ENCODE measurements at regions not wholly inside any gene's neighbourhood (a gene's known extent, or its start where the extent isn't known, plus 50 kb on each side); places are given as distances from the start of the nearest gene placed in this dataset.

DNA sequence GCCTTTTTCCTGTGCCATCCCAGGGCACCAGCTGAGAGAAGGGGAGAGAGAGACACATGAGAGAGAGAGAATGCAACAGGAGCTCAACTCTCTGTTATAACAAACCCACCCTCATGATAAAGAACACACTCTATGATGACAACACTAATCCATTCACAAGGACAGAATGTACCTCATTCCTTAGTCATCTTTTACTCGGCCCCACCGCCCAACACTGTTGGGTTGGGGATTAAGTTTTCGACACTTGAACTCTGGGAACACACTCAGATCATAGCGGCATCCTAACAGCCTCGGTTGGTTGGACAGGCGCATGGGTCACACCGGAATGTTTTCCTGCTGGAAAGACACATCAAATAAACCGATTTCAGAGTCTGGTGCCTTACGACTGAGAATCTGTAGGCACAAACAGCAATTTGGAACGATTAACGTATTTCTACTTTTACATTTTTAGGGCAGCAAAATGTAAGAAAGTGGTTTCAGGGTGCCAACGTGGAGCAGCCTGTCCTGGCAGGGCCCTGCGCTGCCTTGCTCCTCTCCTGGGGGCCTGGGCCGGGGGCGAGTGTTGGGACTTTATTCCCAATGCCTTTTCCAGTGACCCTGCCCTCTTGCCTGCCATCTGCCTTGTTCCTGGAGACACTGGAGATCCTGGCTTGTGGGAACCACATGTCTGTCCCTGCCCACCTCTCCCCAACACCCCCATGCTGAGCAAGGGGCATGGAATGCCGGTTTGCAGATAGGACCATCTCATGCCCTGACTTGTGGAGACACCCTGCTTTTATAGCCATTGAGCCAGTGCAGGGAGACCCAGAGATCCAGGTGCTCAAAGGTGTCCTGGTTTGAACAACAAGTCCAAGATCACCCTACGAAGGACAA, 287.0 kb downstream of the TCERG1L start:
- H3K4me3 ChIP-seq (ENCODE audit: low read depth, low read length) = no peak overlapping the region
- TF ChIP-seq, protein P1, sequence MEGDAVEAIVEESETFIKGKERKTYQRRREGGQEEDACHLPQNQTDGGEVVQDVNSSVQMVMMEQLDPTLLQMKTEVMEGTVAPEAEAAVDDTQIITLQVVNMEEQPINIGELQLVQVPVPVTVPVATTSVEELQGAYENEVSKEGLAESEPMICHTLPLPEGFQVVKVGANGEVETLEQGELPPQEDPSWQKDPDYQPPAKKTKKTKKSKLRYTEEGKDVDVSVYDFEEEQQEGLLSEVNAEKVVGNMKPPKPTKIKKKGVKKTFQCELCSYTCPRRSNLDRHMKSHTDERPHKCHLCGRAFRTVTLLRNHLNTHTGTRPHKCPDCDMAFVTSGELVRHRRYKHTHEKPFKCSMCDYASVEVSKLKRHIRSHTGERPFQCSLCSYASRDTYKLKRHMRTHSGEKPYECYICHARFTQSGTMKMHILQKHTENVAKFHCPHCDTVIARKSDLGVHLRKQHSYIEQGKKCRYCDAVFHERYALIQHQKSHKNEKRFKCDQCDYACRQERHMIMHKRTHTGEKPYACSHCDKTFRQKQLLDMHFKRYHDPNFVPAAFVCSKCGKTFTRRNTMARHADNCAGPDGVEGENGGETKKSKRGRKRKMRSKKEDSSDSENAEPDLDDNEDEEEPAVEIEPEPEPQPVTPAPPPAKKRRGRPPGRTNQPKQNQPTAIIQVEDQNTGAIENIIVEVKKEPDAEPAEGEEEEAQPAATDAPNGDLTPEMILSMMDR (conservative IDR thresholded peaks at IDR 0.05; ENCODE audit: low read depth, low read length) = no peak
- DNase-seq (ENCODE audit: low read depth) = no peak

DNA sequence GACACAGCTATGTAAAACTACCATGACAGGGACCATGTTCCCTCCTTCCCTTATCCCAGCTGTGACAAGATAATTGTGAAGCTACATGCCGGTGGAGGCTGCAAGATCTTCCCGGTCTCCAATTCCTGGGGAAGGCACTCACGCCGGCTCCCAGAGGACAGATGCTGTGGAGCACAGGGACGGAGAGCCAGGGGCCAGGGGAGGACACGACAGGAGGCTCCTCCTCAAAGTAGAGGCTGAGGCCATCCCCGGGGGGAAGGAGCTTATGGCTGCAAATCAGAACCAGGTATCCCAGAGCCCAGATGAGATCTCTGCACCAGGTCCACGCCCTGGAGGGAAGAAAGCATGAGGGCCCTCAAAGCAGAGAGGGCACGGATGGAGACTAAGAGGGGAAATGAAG, 286.2 kb downstream of the TCERG1L start:
- DNase-seq (ENCODE audit: low read depth) = no peak
- no peak overlapping the region for H3K4me3 ChIP-seq (ENCODE audit: low read depth, low read length)
- TF ChIP-seq, protein P1 (conservative IDR thresholded peaks at IDR 0.05; ENCODE audit: low read depth, low read length) = no peak

DNA sequence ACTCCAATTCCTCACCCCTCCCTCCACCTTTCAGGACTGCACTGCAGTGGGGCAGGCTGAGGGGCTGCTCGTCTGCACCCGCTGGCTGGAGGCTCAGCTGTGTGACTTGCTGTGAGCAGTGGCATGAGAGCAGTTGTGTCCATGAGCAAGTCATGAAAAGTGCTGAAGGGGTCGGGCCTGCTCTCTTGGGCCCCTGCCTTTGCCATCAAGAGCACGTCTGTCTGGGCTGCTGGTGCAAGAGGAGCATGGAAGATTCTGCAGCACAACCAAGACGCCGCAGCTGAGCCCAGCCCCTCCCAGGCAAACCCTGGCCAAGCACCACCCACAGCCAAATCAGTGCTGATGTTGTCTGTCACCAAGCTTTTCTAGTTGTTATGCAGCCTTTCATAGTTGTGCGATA, 284.3 kb downstream of the TCERG1L start:
- DNase-seq (ENCODE audit: low read depth) = no peak
- no peak overlapping the region for H3K4me3 ChIP-seq (ENCODE audit: low read depth, low read length)
- TF ChIP-seq, protein P1 (conservative IDR thresholded peaks at IDR 0.05; ENCODE audit: low read depth, low read length) = no peak

DNA sequence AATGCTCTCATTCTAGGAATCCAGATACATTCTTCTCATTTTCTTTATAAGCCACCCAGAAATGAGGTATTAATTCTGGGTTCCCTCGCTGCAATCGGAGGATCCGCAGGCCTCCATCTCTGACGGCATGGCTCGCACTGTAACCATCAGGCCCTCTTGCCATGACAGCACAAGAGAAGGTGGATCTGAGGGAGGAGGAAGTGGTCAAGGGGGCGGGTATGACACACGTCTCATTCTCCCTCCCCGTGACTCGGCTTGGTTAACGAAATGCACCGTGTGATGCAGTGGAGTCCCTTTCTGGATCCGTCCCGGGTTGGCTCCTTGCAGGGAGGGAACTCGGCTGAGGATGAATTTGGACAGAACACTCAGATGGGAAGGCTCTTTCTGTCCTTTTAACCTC, 280.2 kb downstream of the TCERG1L start:
- H3K4me3 ChIP-seq (ENCODE audit: low read depth, low read length) = no peak overlapping the region
- DNase-seq (ENCODE audit: low read depth) = no peak
- TF ChIP-seq, protein P1 (conservative IDR thresholded peaks at IDR 0.05; ENCODE audit: low read depth, low read length) = no peak

DNA sequence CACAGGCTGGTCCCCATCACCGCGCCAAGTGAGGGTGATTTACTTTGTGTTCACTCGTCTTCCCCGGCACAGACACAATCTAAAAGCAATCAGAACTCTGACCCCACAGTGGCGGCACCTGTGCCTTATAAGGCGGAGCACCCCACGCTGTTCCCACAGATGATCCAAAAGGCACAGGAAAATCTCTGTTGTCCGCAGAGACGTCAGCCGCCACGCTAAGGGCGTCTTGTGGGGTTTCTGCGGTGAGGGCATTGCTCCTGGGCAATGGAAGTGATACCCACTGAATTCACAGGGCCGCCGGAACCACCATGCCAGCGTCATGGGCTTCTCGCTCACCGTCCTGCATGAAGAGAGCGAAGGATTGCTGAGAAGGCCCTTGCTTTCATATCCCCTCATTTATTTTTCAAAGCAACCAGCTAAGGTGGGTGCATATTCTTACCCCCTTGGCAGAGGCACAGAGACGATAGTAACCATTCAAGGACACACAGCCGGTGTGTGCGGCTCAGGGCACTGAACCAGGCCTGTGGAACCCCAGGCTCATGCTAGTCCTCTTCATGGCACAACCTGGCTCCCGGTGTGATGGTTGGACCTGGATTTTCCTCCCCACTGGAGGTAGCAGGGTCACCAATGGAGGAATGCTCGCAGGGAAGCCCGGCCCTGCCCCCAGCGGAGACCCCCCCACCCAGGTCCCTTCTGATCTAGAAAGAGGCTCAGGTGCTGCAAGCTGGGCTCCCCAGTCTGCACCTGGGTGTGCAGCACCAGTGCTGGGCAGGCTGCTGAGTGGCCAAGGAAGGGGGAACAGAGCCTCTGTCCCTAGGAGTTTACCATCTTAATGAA, 279.0 kb downstream of the TCERG1L start:
- TF ChIP-seq, protein P1 (conservative IDR thresholded peaks at IDR 0.05; ENCODE audit: low read depth, low read length) = no peak
- no peak overlapping the region for H3K4me3 ChIP-seq (ENCODE audit: low read depth, low read length)
- DNase-seq (ENCODE audit: low read depth) = no peak

DNA sequence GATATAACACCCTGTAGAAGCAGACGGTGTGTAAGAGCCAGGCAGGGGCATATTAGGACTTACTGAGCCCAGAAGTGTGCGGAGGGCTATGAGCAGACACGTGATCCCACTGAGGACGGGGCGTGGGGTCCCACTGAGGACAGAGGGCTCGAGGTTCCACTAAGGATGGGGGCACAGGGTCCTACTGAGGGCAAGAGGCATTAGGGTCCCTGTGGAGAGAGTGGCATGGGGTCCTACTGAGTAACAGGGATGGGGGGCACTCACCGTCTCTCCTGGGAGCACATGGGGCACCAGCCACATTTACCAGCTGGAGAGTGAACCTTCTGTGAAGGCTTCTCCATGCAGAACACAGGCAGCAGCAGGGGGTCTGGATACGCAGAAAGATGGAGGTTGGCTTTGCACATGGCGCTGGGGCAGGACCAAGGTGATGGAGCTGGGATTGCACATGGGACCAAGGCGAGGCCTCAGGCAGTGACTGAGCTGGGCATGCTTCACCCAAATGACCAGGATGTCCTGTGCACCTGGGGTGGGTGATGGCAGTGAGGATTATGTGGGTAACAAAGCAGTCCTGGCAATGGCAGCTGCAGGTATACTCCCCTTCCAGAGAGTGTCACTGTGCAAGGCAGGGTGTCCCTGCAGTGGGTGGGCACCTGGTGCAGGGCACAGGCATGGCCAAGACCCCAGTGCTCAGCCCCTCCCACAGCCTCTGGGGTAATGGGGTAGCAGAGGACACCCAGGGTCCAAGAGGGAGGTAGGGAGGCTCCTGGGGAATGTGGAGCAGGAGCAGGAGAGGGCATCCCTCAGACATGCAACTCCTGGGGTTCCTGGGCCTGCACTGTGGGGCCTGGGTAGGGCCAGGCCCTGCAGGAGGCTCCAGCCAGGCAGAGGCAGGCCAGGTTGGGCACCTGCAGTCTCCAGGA, 278.1 kb downstream of the TCERG1L start:
- DNase-seq (ENCODE audit: low read depth) = no peak
- no peak overlapping the region for H3K4me3 ChIP-seq (ENCODE audit: low read depth, low read length)
- TF ChIP-seq, protein P1 (conservative IDR thresholded peaks at IDR 0.05; ENCODE audit: low read depth, low read length) = no peak

Data from epithelial cell of proximal tubule (primary cell).